22Rv1 (cell line): ENCODE measurements at regions not wholly inside any gene's neighbourhood (a gene's known extent, or its start where the extent isn't known, plus 50 kb on each side); places are given as distances from the start of the nearest gene placed in this dataset.

ENCODE experiments used
- CTCF ChIP-seq: fragments of 450-650 bp; IDR thresholded peaks from 2 replicates; pipeline ENCODE4 v1.5.1; 2017; ENCODE audit warnings: mild to moderate bottlenecking
- ZFX ChIP-seq: fragments of 450-650 bp; IDR thresholded peaks from 2 replicates; pipeline ENCODE4 v1.6.1; 2017; ENCODE audit warnings: antibody characterized with exemption, borderline replicate concordance

GRCh38 chr2:9747396-9747795 lies 95.9 kb upstream of the TAF1B start:
- TF ChIP-seq CTCF: no peak
- no peak for TF ChIP-seq ZFX
